ENCODE measurements at regions not wholly inside any gene's neighbourhood (a gene's known extent, or its start where the extent isn't known, plus 50 kb on each side); places are given as distances from the start of the nearest gene placed in this dataset.

- 75 to 86% methylated on average over 1 of the region's 1 CpG for WGBS, 2 donors (ENCODE audit: low coverage in 1 of 2)
- TF ChIP-seq CTCF (IDR thresholded peaks at IDR 0.05) (no peak), POLR2AphosphoS5 (IDR thresholded peaks at IDR 0.05) (no peak), EP300 (IDR thresholded peaks at IDR 0.05; ENCODE audit: low read depth) (no peak), POLR2A (IDR thresholded peaks at IDR 0.05) (no peak)
- Histone ChIP-seq H3K27me3 (no peaks in the 10 kb centered on the region), H3K4me3 (no peak overlapping the region), H3K9me3 (no peaks in the 10 kb centered on the region), H3K4me1 (no peaks in the 10 kb centered on the region), H3K36me3 (no peaks in the 10 kb centered on the region), H3K27ac (no peak overlapping the region)
- DNase-seq, result no peak
- intact Hi-C loops (cut with DNase I; ENCODE audit: low total_unique reads) (no loop called here), in situ Hi-C loops (cut with MboI; ENCODE audit: low pct_ligation_motif_present in 1 of 4, low pct_unique_long_range_greater_than_20kb in 1 of 4, low sequenced_read_pairs in 3 of 4) (no loop called here)
These were observed 90.3 kb downstream of the TMEM212 start for GRCh38 chr3:171933441-171933840.

DNA sequence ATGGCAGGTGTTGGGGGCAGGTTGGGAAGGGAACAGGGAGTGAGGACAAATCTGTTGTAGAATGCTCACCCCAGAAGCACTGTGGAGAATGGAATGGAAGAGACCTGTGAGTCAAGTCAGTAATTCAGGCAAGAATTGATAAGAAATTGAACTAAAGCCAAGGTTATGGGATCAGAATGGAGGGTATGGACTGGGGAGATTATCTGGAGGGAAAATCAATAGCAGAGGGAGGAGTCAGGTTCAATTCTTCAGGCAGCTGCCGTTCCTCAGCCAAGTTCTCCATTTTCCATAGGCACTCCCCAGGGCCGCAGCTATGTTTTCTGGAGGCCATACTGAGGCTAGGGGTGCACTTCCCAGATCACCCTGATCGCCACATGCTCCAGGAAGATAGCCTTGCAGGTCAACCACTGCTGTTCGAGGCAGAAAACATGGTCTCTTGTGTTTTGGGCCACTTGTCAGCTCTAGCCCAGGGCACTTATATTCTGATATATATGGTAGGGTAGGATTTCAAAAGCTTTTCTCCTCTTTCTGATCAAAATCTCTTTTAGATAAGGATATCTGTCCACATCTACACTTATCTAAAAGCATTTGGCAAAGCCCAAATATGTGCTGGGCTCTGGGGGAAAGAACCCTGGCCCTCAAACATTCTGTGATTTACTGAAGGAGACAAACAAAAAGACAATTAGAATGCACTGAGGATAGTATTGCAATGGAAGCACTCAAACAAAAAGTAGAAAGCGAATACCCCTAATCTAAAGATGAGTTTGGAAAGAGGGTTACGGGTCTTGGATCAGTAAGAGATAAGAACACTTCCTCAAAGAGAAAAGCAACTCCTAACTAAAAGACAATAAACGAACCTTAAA, 92.3 kb downstream of the TMEM212 start:
- in situ Hi-C loops (cut with MboI; ENCODE audit: low pct_ligation_motif_present in 1 of 4, low pct_unique_long_range_greater_than_20kb in 1 of 4, low sequenced_read_pairs in 3 of 4), result no loop called here
- H3K4me3 ChIP-seq, result no peak overlapping the region
- TF ChIP-seq EP300 (IDR thresholded peaks at IDR 0.05; ENCODE audit: low read depth) (no peak), CTCF (IDR thresholded peaks at IDR 0.05) (no peak), POLR2AphosphoS5 (IDR thresholded peaks at IDR 0.05) (no peak), POLR2A (IDR thresholded peaks at IDR 0.05) (no peak)
- H3K27me3 ChIP-seq, result no peaks in the 10 kb centered on the region
- H3K27ac ChIP-seq, result no peak overlapping the region
- H3K9me3 ChIP-seq, result no peaks in the 10 kb centered on the region
- H3K4me1 ChIP-seq, result no peaks in the 10 kb centered on the region
- H3K36me3 ChIP-seq, result no peaks in the 10 kb centered on the region
- DNase-seq, result no peak
- WGBS, 2 donors (ENCODE audit: low coverage in 1 of 2), result 77 to 80% methylated on average over 5 to 7 of the region's 7 CpGs
- intact Hi-C loops (cut with DNase I; ENCODE audit: low total_unique reads), result no loop called here

DNA sequence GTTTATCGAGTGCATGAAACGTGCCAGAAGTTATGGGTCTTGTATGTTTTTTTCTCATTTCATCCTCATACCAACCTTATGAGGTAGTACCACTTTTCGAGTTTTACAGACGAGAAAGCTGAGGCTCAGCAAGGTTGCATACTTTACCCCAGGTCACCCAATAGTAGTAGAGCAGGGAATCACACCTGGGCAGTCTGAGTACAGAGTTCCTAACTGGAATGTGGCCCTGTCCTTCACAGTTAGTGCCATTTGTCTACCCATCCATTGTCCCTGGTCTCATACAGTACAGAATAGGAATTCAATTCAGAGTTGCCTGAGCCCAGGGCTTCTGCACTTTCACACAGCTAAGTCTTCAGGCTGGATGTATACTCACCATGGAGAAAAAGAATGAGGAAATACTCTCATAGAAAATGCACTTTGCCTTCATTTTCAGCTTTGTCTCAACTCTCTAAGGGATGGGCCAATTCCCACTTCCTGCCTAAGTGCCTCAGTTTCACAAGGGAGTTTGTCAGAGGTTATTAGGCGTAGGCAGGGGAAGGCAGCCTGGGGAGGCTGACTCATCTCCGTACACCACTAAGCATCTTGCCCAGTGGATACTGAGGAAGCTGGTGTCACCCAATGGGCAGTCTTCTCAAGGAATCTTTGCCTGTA, 93.2 kb downstream of the TMEM212 start:
- intact Hi-C loops (cut with DNase I; ENCODE audit: low total_unique reads) (no loop called here), in situ Hi-C loops (cut with MboI; ENCODE audit: low pct_ligation_motif_present in 1 of 4, low pct_unique_long_range_greater_than_20kb in 1 of 4, low sequenced_read_pairs in 3 of 4) (no loop called here)
- no peak for DNase-seq
- Histone ChIP-seq H3K36me3 (no peaks in the 10 kb centered on the region), H3K4me1 (no peaks in the 10 kb centered on the region), H3K4me3 (no peak overlapping the region), H3K27ac (no peak overlapping the region), H3K9me3 (no peaks in the 10 kb centered on the region), H3K27me3 (no peaks in the 10 kb centered on the region)
- no peak for TF ChIP-seq POLR2AphosphoS5 (IDR thresholded peaks at IDR 0.05)
- TF ChIP-seq EP300 (IDR thresholded peaks at IDR 0.05; ENCODE audit: low read depth), result no peak
- no peak for TF ChIP-seq POLR2A (IDR thresholded peaks at IDR 0.05)
- TF ChIP-seq CTCF (IDR thresholded peaks at IDR 0.05), result no peak
- WGBS, 2 donors (ENCODE audit: low coverage in 1 of 2), result 86 to 92% methylated on average over 5 to 6 of the region's 6 CpGs

- intact Hi-C loops (cut with DNase I; ENCODE audit: low total_unique reads) (no loop called here), in situ Hi-C loops (cut with MboI; ENCODE audit: low pct_ligation_motif_present in 1 of 4, low pct_unique_long_range_greater_than_20kb in 1 of 4, low sequenced_read_pairs in 3 of 4) (no loop called here)
- Histone ChIP-seq H3K4me3 (no peak overlapping the region), H3K27ac (no peak overlapping the region), H3K36me3 (no peaks in the 10 kb centered on the region), H3K9me3 (no peaks in the 10 kb centered on the region), H3K4me1 (peaks cover 0 to 8% (median 4%) of the 10 kb centered on the region in 4 donors), H3K27me3 (no peaks in the 10 kb centered on the region)
- DNase-seq, result no peak
- 91% methylated on average over 2 of the region's 2 CpGs; no CpG with 5 or more reads in 1 of the 2 donors for WGBS, 2 donors (ENCODE audit: low coverage in 1 of 2)
- no peak for TF ChIP-seq POLR2A (IDR thresholded peaks at IDR 0.05)
- no peak for TF ChIP-seq CTCF (IDR thresholded peaks at IDR 0.05)
- no peak for TF ChIP-seq POLR2AphosphoS5 (IDR thresholded peaks at IDR 0.05)
- TF ChIP-seq EP300 (IDR thresholded peaks at IDR 0.05; ENCODE audit: low read depth), result no peak
These were observed 96.4 kb downstream of the TMEM212 start for GRCh38 chr3:171939578-171939977.

All from transverse colon (tissue), 4 donors.